ENCODE measurements at regions not wholly inside any gene's neighbourhood (a gene's known extent, or its start where the extent isn't known, plus 50 kb on each side); places are given as distances from the start of the nearest gene placed in this dataset.

DNA sequence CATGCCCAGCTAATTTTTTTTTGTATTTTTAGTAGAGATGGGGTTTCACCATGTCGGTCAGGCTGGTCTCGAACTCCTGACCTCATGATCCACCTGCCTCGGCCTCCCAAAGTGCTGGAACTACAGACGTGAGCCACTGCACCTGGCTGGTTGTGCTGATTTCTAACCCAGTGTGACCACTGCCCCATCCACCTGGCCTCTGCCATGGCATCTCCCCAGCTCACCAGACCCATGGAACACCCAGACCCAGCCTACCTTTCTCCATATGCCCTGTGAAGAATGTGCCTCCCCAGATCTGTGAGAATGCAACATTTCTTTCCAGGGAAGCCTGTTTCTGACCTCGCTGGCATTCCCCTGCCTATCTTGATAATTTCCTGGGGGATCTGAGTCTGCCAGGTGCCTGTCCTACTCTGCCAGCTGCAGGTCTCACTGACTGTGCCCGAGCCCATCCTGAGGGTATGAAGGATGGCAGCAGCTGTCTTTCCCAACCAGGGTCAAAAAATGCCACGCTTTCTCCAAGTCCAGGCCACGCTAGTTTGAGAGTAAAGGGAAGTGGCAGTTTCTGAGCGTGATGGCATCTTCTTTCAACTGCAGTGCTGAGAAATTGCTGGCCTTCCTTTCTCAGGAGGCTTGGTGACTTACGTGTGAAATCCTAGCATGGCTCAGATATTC lies 324.4 kb upstream of the ZNF32 start:
- no peak for DNase-seq (ENCODE audit: low spot score)

DNA sequence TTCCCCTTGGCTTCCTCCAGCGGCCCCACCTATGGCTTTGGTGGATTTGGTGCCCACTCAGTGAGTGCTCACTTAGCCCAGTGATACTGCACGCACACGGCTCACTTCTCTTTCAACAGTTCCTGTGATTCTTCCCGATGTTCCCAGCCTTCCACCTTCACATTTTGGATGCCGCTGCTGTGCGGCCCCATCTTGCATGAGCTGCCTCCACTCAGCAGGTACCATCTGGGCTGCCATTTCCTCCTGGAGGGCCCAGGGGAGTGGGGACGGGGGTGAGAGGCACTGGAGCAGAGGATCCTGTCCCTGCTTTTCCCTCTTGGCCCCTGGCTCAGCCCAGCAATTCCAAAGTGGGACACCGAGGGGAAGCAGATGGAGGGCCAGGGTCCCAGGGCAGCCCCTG lies 323.3 kb upstream of the ZNF32 start:
- DNase-seq (ENCODE audit: low spot score) = no peak

DNA sequence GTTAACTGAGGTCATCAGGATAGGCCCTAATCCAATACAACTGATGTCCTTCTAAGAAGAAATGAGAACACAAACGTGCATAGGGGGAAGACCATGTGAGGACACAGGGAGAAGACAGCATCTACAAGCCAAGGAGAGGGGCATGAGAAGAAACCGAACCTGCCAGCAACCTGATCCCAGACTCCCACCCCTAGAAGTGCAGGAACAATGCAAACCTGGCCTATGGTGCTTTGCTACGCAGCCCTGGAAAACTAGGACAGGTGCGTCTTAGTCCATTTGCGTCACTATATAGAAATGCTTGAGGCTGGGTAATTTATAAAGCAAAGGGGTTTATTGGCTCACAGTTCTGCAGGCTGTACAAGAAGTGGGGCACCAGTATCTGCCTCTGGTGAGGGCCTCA lies 322.6 kb upstream of the ZNF32 start:
- DNase-seq (ENCODE audit: low spot score) = no peak

DNA sequence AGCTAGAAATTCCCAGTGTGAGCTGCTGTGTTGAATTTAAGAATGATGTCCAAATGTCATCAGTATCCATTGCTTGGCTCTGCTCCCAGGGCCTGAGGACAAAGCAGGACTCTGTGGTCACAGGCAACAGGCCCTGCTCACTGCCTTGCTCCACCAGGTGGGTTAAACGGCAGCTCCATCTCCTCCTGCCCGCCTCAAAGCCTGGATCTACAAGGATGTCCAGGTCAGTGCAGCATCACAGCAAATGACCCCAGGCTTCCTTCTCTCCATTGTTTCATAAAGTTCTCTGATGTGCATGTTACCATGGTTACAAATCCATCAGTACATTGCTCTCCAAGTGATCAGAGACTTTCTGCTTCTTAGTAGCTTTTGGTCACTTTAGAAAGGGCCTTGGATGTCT lies 322.0 kb upstream of the ZNF32 start:
- DNase-seq (ENCODE audit: low spot score) = peak; percentile 15

DNA sequence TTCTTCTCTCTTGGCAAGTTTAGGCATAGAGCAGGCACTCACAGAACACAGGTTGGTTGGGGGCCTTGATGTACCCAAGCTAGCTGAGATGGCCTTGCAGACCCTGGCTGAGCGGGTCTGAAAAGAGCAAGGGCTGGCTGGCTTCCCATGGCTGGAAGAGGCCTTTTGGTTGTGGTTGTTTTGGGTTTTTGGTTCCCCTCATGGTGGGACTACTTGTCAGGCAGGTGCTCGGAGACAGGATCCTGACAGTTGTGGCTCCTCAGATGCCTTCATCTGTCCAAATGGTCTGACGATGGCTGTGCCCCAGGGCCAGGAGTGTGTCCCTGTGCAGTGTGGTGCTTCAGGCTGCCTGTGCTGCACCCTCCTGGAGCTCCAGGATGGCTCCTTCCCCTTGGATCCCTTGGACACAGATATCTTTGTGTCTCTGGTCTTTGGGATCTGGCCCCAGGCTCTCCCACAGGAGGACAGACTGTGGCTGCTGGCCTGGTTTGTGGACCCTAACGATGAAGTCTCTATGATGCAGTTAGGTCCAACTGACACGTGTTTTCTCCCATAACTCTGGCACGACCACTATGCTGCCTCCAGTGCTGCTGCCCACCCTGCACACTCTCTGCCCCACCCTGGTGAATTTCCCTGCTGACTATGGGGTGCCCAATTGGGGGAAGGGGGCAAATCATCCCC lies 321.5 kb upstream of the ZNF32 start:
- DNase-seq (ENCODE audit: low spot score) = no peak

DNA sequence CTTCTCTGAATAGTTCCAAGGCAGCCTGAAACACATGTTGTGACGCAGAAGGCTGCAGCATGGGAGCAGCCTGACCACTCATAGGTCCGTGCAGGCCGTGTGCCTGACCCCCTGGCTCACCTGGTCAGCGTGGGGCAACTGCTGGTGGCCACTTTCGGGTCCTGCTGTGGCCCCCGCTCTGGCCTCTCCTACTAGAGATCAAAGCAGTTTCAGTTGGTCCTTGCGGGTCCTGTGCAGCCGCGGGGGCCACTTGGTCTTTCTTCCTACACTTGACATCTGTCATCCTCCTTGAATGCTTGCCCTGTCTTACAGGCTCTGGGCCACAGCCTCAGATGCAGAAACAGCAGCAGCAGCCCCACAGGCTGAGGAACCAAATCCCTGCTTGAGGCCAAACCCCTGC lies 320.8 kb upstream of the ZNF32 start:
- no peak for DNase-seq (ENCODE audit: low spot score)

DNA sequence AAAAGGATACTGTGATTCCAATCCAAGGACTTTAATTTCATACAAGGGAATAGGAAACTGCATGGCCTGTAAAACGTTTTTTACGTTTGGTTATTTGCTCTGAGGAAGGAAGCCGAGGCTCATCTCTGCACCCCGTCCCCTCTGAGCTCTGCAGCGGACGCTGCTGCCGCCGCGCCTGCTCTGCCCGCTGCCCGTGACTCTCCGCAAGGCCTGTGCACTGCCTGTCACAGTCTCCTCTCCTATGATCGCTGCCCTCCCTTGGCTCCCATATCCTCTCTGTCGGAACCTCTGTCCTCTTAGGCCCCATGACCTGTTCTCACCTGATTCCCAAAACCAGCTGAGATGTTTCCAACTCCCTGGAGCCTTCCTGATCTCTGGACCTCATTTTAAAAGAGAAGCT lies 320.3 kb upstream of the ZNF32 start:
- no peak for DNase-seq (ENCODE audit: low spot score)

DNA sequence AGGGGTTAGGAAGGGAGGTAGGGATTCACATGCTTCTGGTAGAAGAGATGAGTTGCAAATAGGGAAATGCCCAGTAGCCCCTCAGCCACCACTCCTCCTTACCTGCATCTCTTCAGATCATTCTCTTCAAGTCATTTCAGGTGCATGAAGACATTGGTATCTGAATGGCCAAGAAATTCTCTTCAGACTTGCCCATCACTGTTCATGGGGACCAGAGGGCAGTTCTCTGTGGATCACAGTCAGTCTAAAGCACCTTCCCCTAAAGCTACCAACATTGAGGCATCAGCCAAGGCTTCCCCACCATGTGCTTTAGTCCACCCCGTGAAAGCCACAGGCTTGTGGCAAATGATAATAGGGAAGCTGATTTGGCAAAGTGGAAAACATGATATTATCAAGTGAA lies 319.4 kb upstream of the ZNF32 start:
- no peak for DNase-seq (ENCODE audit: low spot score)

DNA sequence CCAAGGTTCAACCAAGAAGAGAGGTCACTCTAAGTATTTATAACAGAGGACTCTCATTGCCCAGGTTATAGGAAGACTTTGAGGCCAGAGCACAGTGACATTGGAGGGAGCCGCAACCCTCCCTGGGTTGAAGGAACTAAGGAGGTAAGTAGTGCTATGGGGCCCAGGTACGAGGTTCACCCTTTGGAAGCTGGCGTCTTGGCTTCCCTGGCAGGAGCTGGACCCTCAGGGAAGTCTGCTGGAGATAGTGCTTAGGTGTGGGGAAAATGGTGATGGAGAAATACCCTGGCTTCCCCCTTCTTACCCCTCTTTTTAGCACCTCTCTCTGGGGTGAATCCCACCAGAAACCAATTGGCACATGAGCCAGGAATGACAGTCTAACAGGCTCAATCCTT lies 317.9 kb upstream of the ZNF32 start:
- DNase-seq (ENCODE audit: low spot score) = no peak

DNA sequence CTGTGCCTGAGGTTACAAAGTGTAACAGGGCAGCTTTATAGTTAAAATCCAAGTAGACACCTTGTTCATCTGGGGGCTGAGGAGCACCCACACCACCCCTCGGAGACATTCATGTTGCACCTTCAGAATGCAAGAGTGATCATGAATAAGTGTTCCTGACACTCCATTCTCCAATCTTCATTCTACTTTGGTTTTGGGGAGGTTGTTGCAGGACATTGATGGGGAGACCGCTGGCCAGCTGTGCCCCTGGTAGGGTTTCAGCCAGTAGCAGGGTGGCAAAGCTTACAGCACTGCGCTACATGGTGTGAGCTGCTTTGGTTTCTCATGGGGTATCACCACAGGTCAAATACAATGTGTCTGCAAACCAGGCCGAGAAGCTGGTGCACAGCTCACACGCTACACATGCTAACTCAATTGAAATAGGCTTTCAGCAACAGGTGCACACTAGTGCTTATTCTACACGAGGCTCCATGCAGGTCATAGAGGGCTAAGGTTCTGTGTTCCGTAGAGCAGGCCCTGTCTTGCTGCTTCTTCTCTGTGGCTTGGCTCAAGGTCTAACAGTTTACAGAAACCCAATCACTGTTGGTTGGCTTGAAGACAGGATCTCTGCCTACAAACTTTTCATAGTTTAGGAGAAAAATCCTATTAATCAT lies 317.4 kb upstream of the ZNF32 start:
- DNase-seq (ENCODE audit: low spot score) = no peak

DNA sequence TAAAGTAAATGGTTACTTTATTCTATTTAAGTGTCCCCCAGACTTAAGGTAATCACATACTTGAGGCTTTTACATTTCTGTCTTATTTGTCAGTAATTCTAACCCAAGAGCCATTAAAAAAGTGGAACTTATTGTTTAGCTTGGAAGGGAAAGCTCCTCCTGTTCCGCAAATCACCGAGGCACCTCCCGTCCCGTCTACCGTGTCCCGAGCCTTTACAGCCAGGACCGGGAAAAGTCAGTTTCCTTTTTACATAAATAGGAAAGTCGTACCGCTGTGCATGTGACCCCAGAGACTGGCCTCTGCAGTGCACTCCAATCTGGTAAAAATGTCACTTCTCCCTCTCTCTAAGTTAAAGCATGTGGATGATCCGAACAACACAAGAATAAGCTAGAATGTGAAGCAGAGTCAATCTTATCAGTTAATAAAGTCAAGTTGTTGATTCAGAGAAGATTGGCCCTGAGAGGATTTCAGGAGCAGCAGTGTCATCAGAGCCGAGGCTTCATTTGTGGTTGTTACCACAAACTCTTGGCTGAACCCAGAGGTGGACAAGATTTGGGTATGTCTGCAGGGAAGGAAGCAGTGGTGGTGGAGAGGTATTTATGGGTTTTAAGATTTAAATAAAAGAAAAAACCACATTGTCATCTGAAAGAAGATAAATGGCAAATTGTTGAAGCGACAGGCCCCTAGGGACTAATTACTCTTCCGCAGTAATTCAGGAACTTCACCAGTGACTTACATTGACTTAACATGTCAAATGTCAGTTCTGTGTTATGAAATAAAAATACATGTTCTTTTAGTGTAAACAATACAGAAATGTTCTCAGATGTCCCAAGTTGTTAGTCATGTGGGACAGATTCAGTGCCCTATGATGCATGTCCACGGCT lies 316.6 kb upstream of the ZNF32 start:
- no peak for DNase-seq (ENCODE audit: low spot score)

DNA sequence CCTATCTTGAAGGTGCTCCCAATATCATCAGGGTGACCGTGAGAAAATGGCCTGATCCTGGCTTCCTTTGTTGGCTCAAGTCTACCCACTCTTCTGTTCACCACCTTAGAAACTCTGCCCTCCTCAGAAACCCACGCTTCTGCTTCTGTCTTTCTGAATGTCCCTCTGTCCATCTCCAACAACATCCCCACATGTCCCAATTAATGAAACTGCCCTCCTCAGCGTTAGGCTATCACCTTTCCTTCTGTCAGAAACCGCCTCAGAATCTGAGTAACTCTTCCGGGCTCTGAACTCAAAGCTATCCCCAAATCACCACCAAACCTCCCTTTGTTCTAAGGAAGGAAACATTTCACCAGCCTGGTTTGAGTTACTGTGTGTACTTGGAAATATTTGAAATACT lies 315.8 kb upstream of the ZNF32 start:
- DNase-seq (ENCODE audit: low spot score) = no peak

DNA sequence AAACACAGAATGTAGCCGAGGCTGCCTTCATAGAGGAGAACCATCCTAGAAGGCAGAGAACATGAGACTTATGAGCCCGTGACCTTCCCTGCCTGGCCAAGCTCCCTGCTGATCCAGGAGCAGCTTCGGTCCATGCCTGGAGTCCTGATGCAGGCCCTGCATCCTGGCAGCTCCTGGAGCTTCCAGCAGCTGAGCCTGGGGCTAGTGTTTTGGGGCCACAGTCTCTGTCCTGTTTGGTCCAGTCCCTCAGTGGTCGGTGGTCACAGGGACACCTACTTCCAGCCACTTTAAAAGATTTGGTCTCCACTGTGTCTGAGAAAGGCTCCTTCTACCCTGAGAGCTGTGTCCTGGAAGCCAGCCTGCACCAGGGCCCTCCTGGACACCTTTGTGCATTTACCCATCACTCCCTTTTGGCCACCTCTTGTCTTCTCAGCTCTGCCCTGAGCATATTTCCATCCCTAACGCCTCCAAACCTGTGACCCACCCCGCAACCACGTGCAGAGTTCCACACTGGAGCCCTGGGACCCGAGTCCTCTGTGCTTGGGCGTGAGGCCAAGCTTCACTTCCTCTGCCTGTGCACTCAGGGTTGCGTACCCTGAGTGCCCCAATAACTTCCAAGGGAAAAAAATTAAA lies 315.2 kb upstream of the ZNF32 start:
- no peak for DNase-seq (ENCODE audit: low spot score)

DNA sequence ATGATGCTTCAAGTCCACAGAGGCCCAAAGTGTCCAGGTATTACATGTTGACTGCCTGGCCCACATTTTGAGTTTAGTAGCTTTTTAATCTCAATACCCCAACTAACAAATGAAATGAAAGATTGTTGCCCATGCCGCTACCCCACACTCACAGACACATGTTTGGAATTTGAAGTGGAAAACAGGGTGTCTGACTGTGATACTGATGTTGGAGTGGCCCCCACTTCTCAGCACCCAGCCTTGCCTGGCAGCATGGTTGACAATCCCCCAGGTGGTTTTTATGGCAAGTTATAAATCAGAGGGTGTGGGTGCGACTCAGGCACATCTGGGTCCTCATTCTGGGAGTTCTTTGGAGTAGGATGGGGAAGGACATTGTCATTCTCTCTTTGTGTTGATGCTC lies 314.7 kb upstream of the ZNF32 start:
- no peak for DNase-seq (ENCODE audit: low spot score)

DNA sequence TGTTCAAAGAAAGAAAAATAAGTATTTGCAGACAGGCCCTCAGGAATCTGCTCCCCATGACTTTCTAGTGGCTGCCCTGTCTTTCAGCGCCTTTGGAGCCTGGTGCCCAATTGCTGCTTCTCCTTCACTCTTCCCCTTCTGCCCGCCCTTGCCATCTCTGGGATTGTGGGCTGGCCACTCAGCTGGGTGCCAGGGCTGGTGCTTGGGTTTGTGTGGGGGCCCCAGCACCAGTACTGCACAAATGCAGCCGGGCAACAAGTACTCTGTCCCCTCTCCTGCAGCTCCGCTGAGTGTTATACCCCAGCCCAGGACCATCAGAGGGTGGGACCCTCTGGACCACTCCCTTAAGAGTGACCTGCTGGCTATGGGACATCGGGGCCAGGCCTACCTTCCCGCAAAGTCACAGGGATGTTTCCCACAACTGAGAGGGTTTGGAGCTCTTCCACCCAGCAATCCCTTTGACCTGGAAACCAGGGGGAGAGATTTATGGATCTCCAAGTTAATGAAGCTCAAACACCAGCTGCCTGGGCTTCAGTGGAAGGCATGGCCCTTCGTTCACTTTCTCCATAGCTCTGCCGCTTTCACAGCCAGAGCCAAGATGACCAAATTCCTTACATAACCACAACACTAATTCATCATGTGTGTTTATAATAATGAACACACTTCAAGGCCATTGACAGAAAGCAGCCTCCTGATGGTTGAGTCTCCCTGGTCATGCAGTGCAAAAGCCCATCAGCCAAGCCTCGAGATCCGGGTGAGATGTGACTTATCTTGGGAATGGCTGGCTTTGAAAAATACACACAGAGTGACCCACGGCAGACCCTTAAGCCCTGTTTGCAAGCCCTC lies 313.9 kb upstream of the ZNF32 start:
- no peak for DNase-seq (ENCODE audit: low spot score)

DNA sequence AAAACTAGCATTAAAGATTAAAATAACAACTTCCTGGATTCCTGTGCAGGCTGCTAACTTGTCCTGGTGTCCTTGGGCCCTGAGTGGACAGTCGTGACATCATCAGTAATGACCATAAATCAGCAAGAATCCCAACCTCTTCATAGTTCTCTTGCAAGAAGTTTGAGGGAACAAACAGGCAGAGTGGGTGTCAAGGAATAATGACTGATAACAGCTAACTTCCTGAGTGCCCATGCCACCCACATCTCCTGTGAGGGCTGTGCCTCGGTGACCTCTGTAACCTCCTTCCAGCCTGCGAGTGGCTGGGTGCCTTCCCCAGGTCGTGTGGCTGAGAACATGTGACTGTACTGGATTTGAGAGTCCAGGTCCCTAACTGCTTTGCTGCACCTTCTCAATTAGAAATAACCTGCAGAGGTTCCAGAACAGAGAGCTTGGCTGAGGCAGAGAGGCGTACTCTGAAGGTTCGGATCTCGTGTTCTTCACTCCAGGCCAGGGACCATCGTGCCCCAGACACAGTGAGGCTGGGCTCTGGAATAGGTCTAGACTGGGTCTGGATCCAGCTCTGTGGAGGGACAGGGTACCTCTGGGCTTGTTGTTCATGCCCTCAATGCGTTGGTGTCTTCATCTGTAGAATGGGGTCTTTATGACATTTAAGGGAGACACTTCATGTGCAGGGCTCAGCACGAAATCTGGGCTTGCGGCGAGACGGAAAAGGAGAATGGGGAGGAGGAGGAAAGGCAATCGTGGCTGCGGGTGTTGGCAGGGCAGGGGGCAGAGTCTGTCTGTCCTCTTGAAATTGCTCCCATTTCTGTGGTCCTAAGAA lies 313.1 kb upstream of the ZNF32 start:
- no peak for DNase-seq (ENCODE audit: low spot score)

DNA sequence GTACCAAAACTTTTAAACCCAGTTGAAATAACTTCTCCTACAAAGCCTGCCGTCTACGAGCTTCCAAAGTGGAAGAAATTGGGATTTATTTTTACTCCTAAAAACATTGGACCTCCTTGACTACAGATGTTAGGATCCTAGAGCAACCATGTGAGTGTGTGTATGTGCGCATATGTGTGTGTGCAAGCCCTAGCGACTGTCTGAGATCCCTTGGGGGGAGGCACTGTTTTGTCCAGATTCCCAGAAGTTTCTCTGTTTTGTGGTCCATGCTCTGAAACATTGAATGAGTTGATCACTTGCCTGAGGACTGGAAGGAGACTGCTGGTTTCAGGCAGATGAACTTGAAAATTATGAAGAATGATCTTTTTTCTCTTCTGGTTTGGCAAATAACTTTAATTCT lies 312.3 kb upstream of the ZNF32 start:
- no peak for DNase-seq (ENCODE audit: low spot score)

DNA sequence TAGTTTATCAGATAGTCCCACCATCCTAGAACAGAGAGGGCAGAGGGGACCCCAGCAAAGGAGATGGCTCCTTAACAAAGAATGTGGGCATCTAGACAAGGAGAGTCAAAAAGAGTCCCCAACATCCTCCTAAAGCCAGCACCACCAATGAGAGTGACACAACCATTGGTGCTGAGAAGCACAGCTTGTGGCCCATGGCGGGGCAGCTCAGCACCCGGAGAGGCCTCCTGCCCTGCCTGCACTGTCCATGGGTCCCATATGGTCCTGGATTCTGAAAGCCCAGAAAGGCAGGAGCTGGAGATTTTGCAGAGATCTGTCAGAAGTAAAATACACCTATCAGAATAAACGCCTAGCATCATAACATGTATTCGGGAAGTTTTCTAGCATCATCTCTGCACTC lies 311.8 kb upstream of the ZNF32 start:
- DNase-seq (ENCODE audit: low spot score) = no peak

DNA sequence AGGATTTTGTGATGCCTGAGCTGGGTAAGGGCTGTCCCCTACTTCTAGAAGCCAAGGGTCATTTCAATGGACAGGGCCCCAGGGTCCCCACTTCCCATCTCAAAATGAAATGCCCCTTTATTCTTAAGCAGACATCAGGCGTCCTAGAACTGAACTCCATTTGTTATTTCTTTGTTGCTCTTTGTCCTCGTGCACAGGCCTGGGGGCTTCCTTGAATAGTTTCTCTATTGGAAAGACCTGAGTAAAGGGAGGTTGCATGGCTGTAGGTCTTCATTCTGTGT lies 311.4 kb upstream of the ZNF32 start:
- no peak for DNase-seq (ENCODE audit: low spot score)

DNA sequence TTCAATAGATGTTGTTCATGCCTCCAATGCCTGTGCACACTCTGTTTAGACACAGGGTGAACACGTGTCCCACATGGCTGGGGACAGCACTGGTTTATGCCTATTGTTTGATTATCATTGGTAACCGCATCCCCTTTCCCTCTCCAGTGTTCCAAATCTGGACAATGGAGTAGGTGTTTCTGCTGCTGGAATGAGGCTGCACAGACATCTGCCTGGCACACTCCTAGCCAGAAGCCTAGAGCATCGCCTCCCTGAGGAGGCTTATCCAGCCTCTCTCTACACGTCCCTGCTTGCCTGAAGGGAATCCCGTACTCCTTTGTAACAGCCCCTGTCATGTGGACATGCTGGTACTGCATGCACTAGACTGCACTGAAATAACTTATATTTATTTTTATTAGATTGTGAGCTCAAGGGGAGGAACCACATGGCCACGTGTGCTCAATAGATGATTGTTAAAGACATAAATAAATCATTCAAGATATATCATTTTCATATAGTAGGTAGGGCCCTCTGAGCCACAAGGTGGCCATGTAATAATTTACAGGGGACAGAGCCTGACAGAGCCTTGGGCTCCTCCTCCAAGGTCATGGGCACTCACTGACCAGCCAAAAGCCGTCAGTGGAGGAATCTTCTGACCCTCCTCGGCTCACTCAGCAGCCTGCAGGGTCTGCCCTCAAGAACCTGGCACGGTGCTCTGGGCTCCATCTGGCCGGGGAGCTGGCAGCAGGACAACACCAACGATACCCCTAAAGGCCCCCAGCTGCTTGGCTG lies 310.9 kb upstream of the ZNF32 start:
- DNase-seq (ENCODE audit: low spot score) = no peak
